Hematopoietic multipotent progenitor cell treated with erythropoietin and hydrocortisone succinate and interleukin-3 and kit ligand, for 17 days (in vitro differentiated cells): ENCODE measurements at regions not wholly inside any gene's neighbourhood (a gene's known extent, or its start where the extent isn't known, plus 50 kb on each side); places are given as distances from the start of the nearest gene placed in this dataset.
"Not testable (repeated sequence)": the region's sequence is repeated elsewhere in the genome, so short reads cannot be mapped to it uniquely, and the experiment has no call there.

Source experiments
- DNase-seq: peaks from one replicate; pipeline ENCODE4 v3.0.0-alpha.2; 2015; ENCODE audit warnings: low spot score

GRCh38 chr5:17690473-17690872 lies 56.2 kb downstream of the TAF11L14 start:
- no peak for DNase-seq

- DNase-seq, result no peak
Measured at GRCh38 chr5:17691762-17692161, 57.5 kb downstream of the TAF11L14 start.

- no peak for DNase-seq
Measured at GRCh38 chr5:17694371-17694770, 60.1 kb downstream of the TAF11L14 start.

GRCh38 chr5:17694914-17695313 lies 60.7 kb downstream of the TAF11L14 start:
- no peak for DNase-seq

- no peak for DNase-seq
Measured at GRCh38 chr5:17696627-17697026, 62.4 kb downstream of the TAF11L14 start.

GRCh38 chr5:17697671-17698070 lies 63.4 kb downstream of the TAF11L14 start:
- DNase-seq, result no peak

- no peak for DNase-seq
Measured at GRCh38 chr5:17709011-17709710, 74.9 kb downstream of the TAF11L14 start.

- no peak for DNase-seq
Measured at GRCh38 chr5:17713301-17713700, 79.0 kb downstream of the TAF11L14 start.

GRCh38 chr5:17714186-17714585 lies 79.9 kb downstream of the TAF11L14 start:
- no peak for DNase-seq

GRCh38 chr5:17719592-17719991 lies 85.3 kb downstream of the TAF11L14 start:
- DNase-seq, result no peak

GRCh38 chr5:17720071-17720470 lies 85.8 kb downstream of the TAF11L14 start:
- DNase-seq, result no peak

- no peak for DNase-seq
Measured at GRCh38 chr5:17723876-17724275, 89.6 kb downstream of the TAF11L14 start.

GRCh38 chr5:17727098-17727497 lies 92.8 kb downstream of the TAF11L14 start:
- no peak for DNase-seq

- no peak for DNase-seq
Measured at GRCh38 chr5:17730421-17730820, 96.2 kb downstream of the TAF11L14 start.

GRCh38 chr5:17732351-17732923 lies 98.2 kb downstream of the TAF11L14 start:
- DNase-seq, result no peak

GRCh38 chr5:17734011-17734410 lies 99.8 kb downstream of the TAF11L14 start:
- DNase-seq, result no peak

GRCh38 chr5:17735761-17736160 lies 101.5 kb downstream of the TAF11L14 start:
- no peak for DNase-seq

- DNase-seq, result no peak
Measured at GRCh38 chr5:17737092-17737491, 102.8 kb downstream of the TAF11L14 start.

GRCh38 chr5:17738446-17738845 lies 104.2 kb downstream of the TAF11L14 start:
- DNase-seq, result no peak

GRCh38 chr5:17743580-17744435 lies 109.5 kb downstream of the TAF11L14 start:
- no peak for DNase-seq

- DNase-seq, result no peak
Measured at GRCh38 chr5:17748201-17748600, 113.9 kb downstream of the TAF11L14 start.

GRCh38 chr5:17748941-17749340 lies 114.7 kb downstream of the TAF11L14 start:
- no peak for DNase-seq

GRCh38 chr5:17755406-17755805 lies 121.1 kb downstream of the TAF11L14 start:
- DNase-seq, result not testable (repeated sequence)
